ENCODE measurements at regions not wholly inside any gene's neighbourhood (a gene's known extent, or its start where the extent isn't known, plus 50 kb on each side); places are given as distances from the start of the nearest gene placed in this dataset.

GRCh38 chr11:111095327-111095726 lies 150.2 kb upstream of the POU2AF2 start:
- DNase-seq (ENCODE audit: low read depth, low spot score): no peak

DNA sequence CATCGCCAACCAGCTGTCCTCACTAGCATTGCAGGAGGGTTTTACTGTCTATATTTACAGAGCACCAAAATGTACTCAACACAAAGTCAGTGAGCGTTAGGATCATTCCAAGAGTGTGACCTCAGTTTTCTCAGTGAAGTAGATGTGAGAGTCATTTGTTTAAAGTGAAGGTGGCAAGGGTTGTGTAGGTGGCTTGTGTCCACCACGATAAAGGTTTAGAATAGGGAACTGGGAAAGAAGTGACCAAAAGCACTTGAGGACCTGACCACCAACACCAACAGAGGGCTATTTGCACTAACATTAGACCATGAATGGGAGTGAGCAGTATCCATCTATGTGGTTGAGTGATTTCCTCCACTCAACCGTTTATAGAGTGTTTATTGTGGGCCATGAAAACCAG lies 152.5 kb upstream of the POU2AF2 start:
- DNase-seq (ENCODE audit: low read depth, low spot score): no peak

DNA sequence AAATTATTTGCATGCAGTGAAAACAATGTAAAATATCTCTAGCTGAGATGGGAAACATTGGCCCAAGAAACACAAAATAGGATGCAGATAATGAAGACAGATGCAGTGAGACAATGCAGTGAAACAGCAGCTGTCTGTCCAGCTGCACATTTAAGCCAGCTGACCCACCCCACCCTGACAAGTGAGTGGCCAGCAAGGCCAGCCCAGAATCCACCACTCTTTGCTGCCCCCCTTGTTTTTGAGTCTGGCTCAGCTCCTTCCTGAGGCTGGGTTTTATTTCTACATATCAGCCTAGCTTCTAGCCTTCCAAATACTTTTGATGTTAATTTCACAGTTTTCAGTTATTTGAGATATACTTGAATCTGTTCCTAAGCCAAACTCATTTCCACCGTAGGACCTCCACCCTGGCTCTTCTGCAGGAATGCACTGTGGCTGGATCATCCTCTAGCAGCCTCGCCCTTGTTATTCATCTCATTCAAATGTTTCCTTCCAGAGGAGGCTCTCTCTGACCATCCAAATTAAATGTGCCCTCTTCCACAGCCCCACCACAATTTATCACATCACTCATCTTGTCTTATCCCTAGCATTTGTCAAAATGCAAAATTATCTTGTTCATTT lies 154.1 kb upstream of the POU2AF2 start:
- no peak for DNase-seq (ENCODE audit: low read depth, low spot score)

- no peak for DNase-seq (ENCODE audit: low read depth, low spot score)
Observed at GRCh38 chr11:111089759-111090158, 155.8 kb upstream of the POU2AF2 start.

DNA sequence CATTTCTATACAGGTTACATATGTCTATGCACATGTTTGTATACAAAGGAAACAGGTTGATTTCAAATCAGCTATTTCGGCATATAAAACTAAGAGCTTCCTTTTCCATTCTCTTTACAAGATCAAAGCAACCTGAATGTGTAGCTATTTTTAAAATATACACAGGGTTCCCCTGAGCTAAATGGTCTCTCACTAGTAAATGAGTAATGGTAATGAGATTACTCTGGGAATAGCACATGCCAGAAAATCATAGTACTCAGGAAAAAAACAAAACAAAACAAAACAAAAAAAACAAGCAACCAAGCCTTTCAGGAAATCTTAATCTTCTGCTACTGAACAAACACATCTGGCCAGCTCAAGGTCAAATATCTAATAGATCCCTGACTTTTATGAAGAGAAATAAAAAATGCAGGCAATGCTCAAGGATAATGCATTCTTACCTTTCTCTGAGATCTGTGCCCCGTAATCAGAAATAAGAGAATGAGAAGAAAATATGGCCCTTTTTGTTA lies 156.6 kb upstream of the POU2AF2 start:
- no peak for DNase-seq (ENCODE audit: low read depth, low spot score)

- DNase-seq (ENCODE audit: low read depth, low spot score): no peak
Observed at GRCh38 chr11:111086058-111086457, 159.5 kb upstream of the POU2AF2 start.

DNA sequence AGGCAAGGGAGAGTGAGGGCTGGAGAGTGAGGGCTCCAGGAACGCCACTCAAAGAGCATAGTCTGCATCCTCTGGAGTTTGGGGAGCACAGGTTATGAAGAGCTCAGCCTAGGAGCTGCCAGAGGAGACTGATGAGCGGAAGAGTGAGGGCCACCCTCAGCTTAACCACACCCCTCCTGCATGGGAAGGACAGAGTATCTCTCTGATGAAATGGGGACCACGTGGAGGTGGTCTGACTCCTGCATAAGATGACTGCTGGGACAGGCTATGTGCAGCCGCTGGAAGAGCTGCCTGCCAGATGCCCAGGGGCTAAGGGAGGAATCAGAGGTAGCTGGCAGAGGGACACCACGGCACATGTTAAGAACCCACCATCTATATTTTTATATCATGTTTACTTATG lies 162.9 kb upstream of the POU2AF2 start:
- DNase-seq (ENCODE audit: low read depth, low spot score): no peak

- no peak for DNase-seq (ENCODE audit: low read depth, low spot score)
Observed at GRCh38 chr11:111081021-111081511, 164.5 kb upstream of the POU2AF2 start.

GRCh38 chr11:111077530-111078322 lies 167.8 kb upstream of the POU2AF2 start:
- DNase-seq (ENCODE audit: low read depth, low spot score): no peak

GRCh38 chr11:111069066-111069465 lies 176.5 kb upstream of the POU2AF2 start:
- DNase-seq (ENCODE audit: low read depth, low spot score): peak; percentile 37

- DNase-seq (ENCODE audit: low read depth, low spot score): no peak
Observed at GRCh38 chr11:111067994-111068393, 177.5 kb upstream of the POU2AF2 start.

- no peak for DNase-seq (ENCODE audit: low read depth, low spot score)
Observed at GRCh38 chr11:111066846-111067245, 178.7 kb upstream of the POU2AF2 start.

GRCh38 chr11:111063726-111064517 lies 181.6 kb upstream of the POU2AF2 start:
- no peak for DNase-seq (ENCODE audit: low read depth, low spot score)

- no peak for DNase-seq (ENCODE audit: low read depth, low spot score)
Observed at GRCh38 chr11:111062420-111062819, 183.1 kb upstream of the POU2AF2 start.

- DNase-seq (ENCODE audit: low read depth, low spot score): no peak
Observed at GRCh38 chr11:111059726-111060125, 185.8 kb upstream of the POU2AF2 start.

DNA sequence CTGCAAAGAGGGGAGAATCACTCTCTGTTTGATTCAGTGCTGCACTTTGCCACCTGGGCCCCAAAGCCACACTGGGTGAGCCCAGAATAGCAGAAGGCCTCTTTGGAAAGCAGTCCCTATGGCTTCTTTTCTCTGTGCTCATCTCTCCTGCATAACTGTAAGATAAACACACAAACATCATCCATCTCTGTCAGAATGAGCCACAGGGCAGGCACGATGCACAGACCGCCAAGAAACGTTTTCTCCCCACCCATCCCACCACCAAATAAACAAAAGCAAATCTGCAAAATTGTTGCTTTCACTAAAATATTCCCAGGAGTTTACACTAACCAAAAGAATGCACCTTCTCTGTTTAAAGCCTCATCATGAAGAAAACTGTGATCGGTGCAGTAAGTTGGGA lies 196.4 kb upstream of the POU2AF2 start:
- DNase-seq (ENCODE audit: low read depth, low spot score): no peak

DNA sequence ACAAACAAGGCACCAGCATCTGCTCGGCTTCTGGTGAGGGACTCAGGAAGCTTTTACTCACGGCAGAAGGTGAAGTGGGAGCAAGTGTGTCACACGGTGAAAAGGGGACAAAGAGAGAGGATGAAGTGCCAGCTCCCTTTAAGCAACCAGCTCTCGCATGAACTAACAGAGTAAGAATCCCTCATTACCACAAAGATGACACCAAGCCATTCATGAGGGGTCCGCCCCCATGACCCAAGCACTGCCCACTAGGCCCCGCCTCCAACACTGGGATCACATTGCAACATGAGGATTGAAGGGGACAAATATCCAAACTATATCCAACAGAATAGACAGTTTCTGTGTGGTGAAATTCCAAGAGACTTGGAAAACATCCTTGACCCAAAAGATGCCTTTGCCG lies 198.2 kb upstream of the POU2AF2 start:
- DNase-seq (ENCODE audit: low read depth, low spot score): peak; percentile 2

DNA sequence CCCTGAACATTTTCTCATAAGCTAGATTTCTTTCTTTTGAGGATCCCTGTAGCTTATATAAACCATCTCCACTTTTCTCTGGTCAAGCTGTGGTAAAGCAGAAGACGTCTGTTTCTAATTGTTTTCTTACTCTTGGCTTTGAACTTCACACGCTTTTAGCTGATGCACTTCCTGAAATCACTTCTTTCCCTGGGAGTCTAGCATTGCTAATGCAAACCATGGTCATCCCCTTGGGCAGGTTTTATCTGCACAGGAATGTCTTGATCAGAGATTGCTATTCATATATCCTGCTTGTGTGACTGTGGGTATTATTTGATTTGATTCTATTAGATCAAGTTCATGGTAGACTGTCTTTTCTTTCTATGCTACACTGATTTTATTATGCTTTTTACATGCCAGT lies 199.2 kb upstream of the POU2AF2 start:
- no peak for DNase-seq (ENCODE audit: low read depth, low spot score)

DNA sequence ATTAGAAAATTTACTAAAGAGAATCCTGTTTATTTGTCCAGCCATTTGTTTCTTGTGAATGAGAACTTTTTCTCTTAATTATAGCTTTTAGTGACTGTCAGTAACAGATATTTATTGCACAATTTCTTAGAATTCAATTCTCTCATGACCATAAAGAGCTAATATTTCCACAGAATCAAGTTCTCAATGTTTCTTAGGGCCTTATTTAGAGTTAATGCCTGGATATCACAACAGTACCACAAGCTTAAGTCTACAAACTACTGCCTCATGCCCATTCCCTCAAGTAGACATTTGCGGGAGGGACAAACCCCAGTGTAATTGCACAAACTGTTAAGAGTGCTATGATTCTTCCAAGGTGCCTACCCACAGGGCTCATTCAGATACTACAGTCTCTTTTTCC lies 199.7 kb upstream of the POU2AF2 start:
- no peak for DNase-seq (ENCODE audit: low read depth, low spot score)

DNA sequence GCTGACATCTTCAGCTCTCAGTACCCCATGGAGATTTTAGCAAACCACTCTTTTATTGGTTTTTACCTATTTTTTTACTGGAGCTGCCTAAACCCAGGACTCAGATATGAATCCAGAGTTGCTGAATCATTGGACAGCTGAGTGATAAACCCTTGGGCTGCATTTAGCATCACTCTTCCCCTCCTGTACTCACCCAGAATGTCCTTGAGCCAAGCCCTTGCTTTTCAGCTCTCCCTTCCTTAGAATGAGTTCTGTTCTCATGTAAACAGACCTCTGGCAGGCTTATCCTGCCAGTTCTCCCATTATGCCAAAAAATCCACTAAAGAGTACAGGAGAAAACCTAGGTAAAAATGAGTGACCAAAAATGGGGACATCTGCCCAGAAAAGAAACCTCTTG lies 200.1 kb upstream of the POU2AF2 start:
- no peak for DNase-seq (ENCODE audit: low read depth, low spot score)

DNA sequence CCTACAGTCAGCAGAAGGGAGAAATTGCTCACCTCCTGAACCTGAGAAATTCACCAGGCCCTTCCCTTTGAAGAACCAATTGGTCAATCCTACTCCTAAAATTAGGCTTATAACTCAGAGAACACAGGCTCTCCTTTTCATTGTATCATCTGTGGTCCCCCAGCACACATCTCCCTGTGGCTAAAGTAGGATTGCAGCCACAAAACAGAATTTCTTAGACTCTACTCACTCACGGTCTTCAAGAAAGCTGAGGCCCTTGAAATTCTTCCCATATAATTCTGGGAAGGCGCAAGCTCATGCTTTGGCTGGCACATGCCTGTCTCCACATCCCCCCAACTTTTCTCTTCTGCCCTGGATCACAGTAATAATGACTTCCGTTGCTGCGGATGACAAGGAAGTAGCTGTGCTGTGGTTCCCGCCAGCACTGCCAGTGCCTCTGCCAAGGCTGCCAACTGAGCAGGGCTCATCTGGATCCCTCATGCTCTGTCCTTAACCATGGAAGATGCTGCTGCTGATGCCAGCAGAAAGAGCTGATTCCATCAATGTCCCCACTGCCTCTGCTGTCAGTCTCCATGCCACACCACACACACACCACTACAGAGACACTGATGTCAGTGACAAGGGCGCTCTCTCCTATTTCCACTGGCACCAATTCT lies 200.6 kb upstream of the POU2AF2 start:
- no peak for DNase-seq (ENCODE audit: low read depth, low spot score)

DNA sequence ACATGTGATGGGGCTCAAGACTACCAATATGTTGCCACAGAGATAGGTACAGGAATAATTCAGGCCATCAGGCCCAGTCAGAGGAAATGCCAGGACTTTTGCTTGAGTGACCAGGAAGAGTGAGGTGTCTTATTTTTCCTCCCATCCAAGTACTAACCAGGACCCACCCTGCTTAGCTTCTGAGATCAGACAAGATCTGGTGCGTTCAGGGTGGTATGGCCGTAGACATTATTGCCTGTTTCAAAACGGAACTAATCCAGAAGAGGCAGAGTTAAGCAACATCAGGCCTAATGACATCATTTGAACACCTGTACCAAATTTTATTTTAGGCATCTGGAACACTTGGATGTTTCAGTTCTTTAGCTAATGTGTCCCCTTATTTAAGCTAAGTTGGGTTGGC lies 205.5 kb upstream of the POU2AF2 start:
- no peak for DNase-seq (ENCODE audit: low read depth, low spot score)
